HCT116 (cell line): ENCODE measurements at regions not wholly inside any gene's neighbourhood (a gene's known extent, or its start where the extent isn't known, plus 50 kb on each side); places are given as distances from the start of the nearest gene placed in this dataset.

Source experiments
- ATAC-seq: fragments of 200-7000 bp; cut with Tn5 transposase; 2 replicates; pipeline ENCODE4 v1.9.1; 2020; ENCODE audit warnings: mild to moderate bottlenecking, moderate library complexity
- BruUV-seq: library from RNA; stranded (reverse); fragments of 400-500 nt; replicated peaks from 2 replicates; lab custom pipeline; 2021; lab: Mats Ljungman, UMichigan
- CTCF ChIA-PET: fragments of 300-600 bp; sonication (Branson Sonifier 250); formaldehyde crosslinking; loops from one replicate; lab custom pipeline; 2021; ENCODE audit warnings: antibody characterized with exemption; lab: Charles Lee
- POLR2A ChIA-PET: fragments of 300-600, 350-600 bp; sonication (Branson Sonifier 250); formaldehyde crosslinking; loops from one replicate; lab custom pipeline; 2021; ENCODE audit warnings: antibody characterized with exemption; lab: Charles Lee
- RAD21 ChIA-PET, 2 experiments: fragments of 300-600 bp; sonication (Branson Sonifier 250); formaldehyde crosslinking; loops; one replicate each; lab custom pipeline; 2023; ENCODE audit warnings: low total read pairs in 2 of 2; ENCODE audit not compliant: uncharacterized antibody in 2 of 2, unreplicated experiment in 2 of 2, low non-redundant PET in 1 of 2; lab: Charles Lee
- DNase-seq: peaks from one replicate; pipeline ENCODE4 v3.0.0-alpha.2; 2010; ENCODE audit warnings: low read depth, low spot score
- H2AFZ ChIP-seq: fragments of 200-600 bp; shearing (Covaris generic), sonication (generic); 2 replicates; pipeline ENCODE4 v1.6.1; 2017; ENCODE audit warnings: low read depth, mixed run types, mixed read lengths, antibody characterized with exemption, low read length; ENCODE audit not compliant: poor library complexity, severe bottlenecking
- H3K27ac ChIP-seq: 2 replicates; pipeline ENCODE4 v1.5.1; 2012; ENCODE audit warnings: low read depth, low read length
- H3K27me3 ChIP-seq: fragments of 200-600 bp; sonication (generic); 2 replicates; pipeline ENCODE4 v1.6.1; 2016; ENCODE audit warnings: mixed run types, low read length, mixed read lengths; ENCODE audit not compliant: insufficient read depth
- H3K36me3 ChIP-seq, 2 experiments: fragments of 200-500 bp in 1 of 2; fragments of 200-600 bp in 1 of 2; sonication (Bioruptor generic) in 1 of 2; sonication (generic) in 1 of 2; 2 replicates each; pipeline versions ENCODE4 v1.5.1 to v1.6.1; 2014 to 2016; ENCODE audit warnings: low read length in 2 of 2, inconsistent platforms in 1 of 2, mixed read lengths in 1 of 2, mixed run types in 1 of 2; ENCODE audit not compliant: insufficient read depth in 2 of 2, control insufficient read depth in 1 of 2
- H3K4me1 ChIP-seq, 2 experiments: fragments of 200-600 bp in 1 of 2; sonication (generic) in 1 of 2; 2 replicates each; pipeline versions ENCODE4 v1.5.1 to v1.6.1; 2012 to 2017; ENCODE audit warnings: low read length in 2 of 2, inconsistent platforms in 1 of 2, mild to moderate bottlenecking in 1 of 2, mixed read lengths in 1 of 2, mixed run types in 1 of 2, moderate library complexity in 1 of 2; ENCODE audit not compliant: insufficient read depth in 2 of 2, control insufficient read depth in 1 of 2
- H3K4me2 ChIP-seq: fragments of 200-600 bp; sonication (generic); 2 replicates; pipeline ENCODE4 v1.6.1; 2017; ENCODE audit warnings: mixed run types, low read length, mixed read lengths
- H3K4me3 ChIP-seq, 2 experiments: fragments of 200-600 bp in 1 of 2; sonication (generic) in 1 of 2; replicated peaks in 1 of 2; 2 replicates each; pipeline ENCODE4 v1.5.1; 2011 to 2016; ENCODE audit warnings: low read length in 2 of 2, control low read depth in 1 of 2, low read depth in 1 of 2, mild to moderate bottlenecking in 1 of 2, mixed read lengths in 1 of 2, mixed run types in 1 of 2
- H3K79me2 ChIP-seq: fragments of 200-600 bp; sonication (generic); 2 replicates; pipeline ENCODE4 v1.6.1; 2017; ENCODE audit warnings: mild to moderate bottlenecking, mixed run types, low read length, moderate library complexity, mixed read lengths; ENCODE audit not compliant: insufficient read depth
- H3K9ac ChIP-seq: fragments of 200-600 bp; sonication (generic); 2 replicates; pipeline ENCODE4 v1.6.1; 2016; ENCODE audit warnings: low read length, mixed read lengths
- H3K9me2 ChIP-seq: fragments of 200-600 bp; sonication (generic), shearing (Covaris generic); 2 replicates; pipeline ENCODE4 v1.6.1; 2017; ENCODE audit warnings: mixed run types, mild to moderate bottlenecking, moderate library complexity; ENCODE audit not compliant: insufficient read depth
- H3K9me3 ChIP-seq, 2 experiments: fragments of 200-500 bp in 1 of 2; fragments of 200-600 bp in 1 of 2; sonication (Bioruptor generic) in 1 of 2; sonication (generic) in 1 of 2; 2 replicates each; pipeline ENCODE4 v1.6.1; 2014 to 2017; ENCODE audit warnings: low read length in 2 of 2, mixed read lengths in 2 of 2, inconsistent platforms in 1 of 2, low read depth in 1 of 2, mild to moderate bottlenecking in 1 of 2, mixed run types in 1 of 2, moderate library complexity in 1 of 2; ENCODE audit not compliant: control insufficient read depth in 1 of 2, insufficient read depth in 1 of 2
- H4K20me1 ChIP-seq: fragments of 200-600 bp; sonication (generic), shearing (Covaris generic); 2 replicates; pipeline ENCODE4 v1.6.1; 2017; ENCODE audit warnings: mixed run types, mild to moderate bottlenecking, moderate library complexity; ENCODE audit not compliant: insufficient read depth
- CBX3 ChIP-seq: IDR thresholded peaks from 2 replicates; pipeline ENCODE4 v1.6.1; 2012; ENCODE audit warnings: low read depth
- EGR1 ChIP-seq: IDR thresholded peaks from 2 replicates; pipeline ENCODE4 v1.6.1; 2012; ENCODE audit warnings: low read depth
- JUND ChIP-seq: IDR thresholded peaks from 2 replicates; pipeline ENCODE4 v1.6.1; 2012
- POLR2AphosphoS5 ChIP-seq: IDR thresholded peaks from 2 replicates; pipeline ENCODE4 v1.6.1; 2011; ENCODE audit warnings: mild to moderate bottlenecking, low read depth, low read length, moderate library complexity
- SP1 ChIP-seq: IDR thresholded peaks from 2 replicates; pipeline ENCODE4 v1.6.1; 2012; ENCODE audit warnings: low read depth
- TCF7L2 ChIP-seq: IDR thresholded peaks from 2 replicates; pipeline ENCODE4 v1.7.0; 2011; ENCODE audit warnings: borderline replicate concordance, inconsistent platforms; ENCODE audit not compliant: insufficient read depth, insufficient read length; ENCODE audit errors: extremely low read depth
- YY1 ChIP-seq: IDR thresholded peaks from 2 replicates; pipeline ENCODE4 v1.6.1; 2011; ENCODE audit warnings: low read length, low read depth, moderate library complexity, mild to moderate bottlenecking; ENCODE audit not compliant: insufficient replicate concordance; ENCODE audit errors: extremely low read depth
- ZNF274 ChIP-seq: fragments of 200-500 bp; sonication (Bioruptor generic); IDR thresholded peaks from 2 replicates; pipeline ENCODE4 v1.6.1; 2014; ENCODE audit warnings: mild to moderate bottlenecking, low read depth, low read length, inconsistent platforms
- intact Hi-C: fragments of 100-400 bp; cut with micrococcal nuclease; formaldehyde crosslinking; loops from 2 replicates; pipeline ENCODE4 v1.10.0; 2022
- TF ChIP-seq, protein P1 (sequence below): IDR thresholded peaks from 2 replicates; pipeline ENCODE4 v1.6.1; 2012; ENCODE audit warnings: low read depth
- TF ChIP-seq, protein P2 (sequence below): IDR thresholded peaks from 2 replicates; pipeline ENCODE4 v1.6.1; 2012

DNA sequence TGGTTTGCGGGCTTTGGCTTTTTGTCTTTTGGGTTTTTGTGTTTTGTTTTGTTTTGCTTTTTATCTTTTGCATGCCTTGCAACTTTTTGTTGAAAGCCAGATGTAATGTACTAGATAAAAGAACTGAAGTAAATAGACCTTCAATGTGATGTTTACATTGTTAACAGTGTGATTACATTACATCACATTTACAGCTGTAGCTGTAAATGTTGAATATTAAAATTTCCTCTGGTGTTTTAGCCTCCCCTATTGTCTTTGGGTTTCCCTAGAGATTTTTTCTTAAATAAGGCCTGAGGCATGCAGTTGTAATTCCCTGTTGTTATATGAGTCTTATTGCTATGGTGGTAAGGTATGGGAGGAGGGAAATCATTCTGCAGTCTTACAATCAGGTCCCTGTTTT lies 275.0 kb downstream of the PARM1 start:
- no peaks in the 10 kb centered on the region for H3K36me3 ChIP-seq
- H3K4me1 ChIP-seq = no peaks in the 10 kb centered on the region
- DNase-seq (no peak), ATAC-seq (no peak)
- POLR2A ChIA-PET = no interaction called here
- H3K9ac ChIP-seq = no peak overlapping the region
- BruUV-seq = no TSS peak
- no peaks in the 10 kb centered on the region for H3K27me3 ChIP-seq
- H3K4me2 ChIP-seq = no peak overlapping the region
- H4K20me1 ChIP-seq = no peaks in the 10 kb centered on the region
- no peaks in the 10 kb centered on the region for H3K9me2 ChIP-seq
- RAD21 ChIA-PET = no interaction called here
- no peak overlapping the region for H3K4me3 ChIP-seq
- CTCF ChIA-PET = no interaction called here
- TF ChIP-seq CBX3 (no peak), POLR2AphosphoS5 (no peak), ZNF274 (no peak), TCF7L2 (no peak), EGR1 (no peak), YY1 (no peak), JUND (no peak), SP1 (no peak)
- TF ChIP-seq, protein P1, sequence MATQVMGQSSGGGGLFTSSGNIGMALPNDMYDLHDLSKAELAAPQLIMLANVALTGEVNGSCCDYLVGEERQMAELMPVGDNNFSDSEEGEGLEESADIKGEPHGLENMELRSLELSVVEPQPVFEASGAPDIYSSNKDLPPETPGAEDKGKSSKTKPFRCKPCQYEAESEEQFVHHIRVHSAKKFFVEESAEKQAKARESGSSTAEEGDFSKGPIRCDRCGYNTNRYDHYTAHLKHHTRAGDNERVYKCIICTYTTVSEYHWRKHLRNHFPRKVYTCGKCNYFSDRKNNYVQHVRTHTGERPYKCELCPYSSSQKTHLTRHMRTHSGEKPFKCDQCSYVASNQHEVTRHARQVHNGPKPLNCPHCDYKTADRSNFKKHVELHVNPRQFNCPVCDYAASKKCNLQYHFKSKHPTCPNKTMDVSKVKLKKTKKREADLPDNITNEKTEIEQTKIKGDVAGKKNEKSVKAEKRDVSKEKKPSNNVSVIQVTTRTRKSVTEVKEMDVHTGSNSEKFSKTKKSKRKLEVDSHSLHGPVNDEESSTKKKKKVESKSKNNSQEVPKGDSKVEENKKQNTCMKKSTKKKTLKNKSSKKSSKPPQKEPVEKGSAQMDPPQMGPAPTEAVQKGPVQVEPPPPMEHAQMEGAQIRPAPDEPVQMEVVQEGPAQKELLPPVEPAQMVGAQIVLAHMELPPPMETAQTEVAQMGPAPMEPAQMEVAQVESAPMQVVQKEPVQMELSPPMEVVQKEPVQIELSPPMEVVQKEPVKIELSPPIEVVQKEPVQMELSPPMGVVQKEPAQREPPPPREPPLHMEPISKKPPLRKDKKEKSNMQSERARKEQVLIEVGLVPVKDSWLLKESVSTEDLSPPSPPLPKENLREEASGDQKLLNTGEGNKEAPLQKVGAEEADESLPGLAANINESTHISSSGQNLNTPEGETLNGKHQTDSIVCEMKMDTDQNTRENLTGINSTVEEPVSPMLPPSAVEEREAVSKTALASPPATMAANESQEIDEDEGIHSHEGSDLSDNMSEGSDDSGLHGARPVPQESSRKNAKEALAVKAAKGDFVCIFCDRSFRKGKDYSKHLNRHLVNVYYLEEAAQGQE = no peak
- TF ChIP-seq, protein P2, sequence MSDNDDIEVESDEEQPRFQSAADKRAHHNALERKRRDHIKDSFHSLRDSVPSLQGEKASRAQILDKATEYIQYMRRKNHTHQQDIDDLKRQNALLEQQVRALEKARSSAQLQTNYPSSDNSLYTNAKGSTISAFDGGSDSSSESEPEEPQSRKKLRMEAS = no peak
- no peaks in the 10 kb centered on the region for H3K9me3 ChIP-seq
- H2AFZ ChIP-seq = no peak overlapping the region
- no peaks in the 10 kb centered on the region for H3K79me2 ChIP-seq
- no peak overlapping the region for H3K27ac ChIP-seq
- intact Hi-C loops = no loop called here
